T-helper 9 cell (primary cell): ENCODE measurements at regions not wholly inside any gene's neighbourhood (a gene's known extent, or its start where the extent isn't known, plus 50 kb on each side); places are given as distances from the start of the nearest gene placed in this dataset.

Experiments used
- DNase-seq: peaks from one replicate; pipeline ENCODE4 v3.0.0-alpha.2; 2020

DNA sequence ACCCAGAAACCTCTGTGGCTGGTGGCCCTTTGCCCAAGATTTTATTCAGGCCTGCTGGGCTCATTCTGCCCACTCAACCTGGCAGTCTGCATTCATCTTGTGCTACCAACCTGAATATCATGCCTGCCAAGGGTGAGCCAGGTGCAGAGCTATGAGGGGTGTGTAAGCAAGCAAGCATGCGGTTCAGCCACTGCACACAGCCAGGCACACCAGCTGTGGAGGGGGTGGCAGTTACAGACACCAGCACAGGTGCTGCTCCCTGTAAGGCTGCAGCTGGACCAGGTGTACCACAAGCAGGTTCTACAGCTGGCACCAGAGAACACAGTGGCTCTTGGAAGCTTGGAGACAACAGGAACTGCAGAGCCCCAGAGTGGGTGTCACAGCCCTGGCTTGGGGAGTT, 633.2 kb downstream of the FBXO15 start:
- no peak for DNase-seq

DNA sequence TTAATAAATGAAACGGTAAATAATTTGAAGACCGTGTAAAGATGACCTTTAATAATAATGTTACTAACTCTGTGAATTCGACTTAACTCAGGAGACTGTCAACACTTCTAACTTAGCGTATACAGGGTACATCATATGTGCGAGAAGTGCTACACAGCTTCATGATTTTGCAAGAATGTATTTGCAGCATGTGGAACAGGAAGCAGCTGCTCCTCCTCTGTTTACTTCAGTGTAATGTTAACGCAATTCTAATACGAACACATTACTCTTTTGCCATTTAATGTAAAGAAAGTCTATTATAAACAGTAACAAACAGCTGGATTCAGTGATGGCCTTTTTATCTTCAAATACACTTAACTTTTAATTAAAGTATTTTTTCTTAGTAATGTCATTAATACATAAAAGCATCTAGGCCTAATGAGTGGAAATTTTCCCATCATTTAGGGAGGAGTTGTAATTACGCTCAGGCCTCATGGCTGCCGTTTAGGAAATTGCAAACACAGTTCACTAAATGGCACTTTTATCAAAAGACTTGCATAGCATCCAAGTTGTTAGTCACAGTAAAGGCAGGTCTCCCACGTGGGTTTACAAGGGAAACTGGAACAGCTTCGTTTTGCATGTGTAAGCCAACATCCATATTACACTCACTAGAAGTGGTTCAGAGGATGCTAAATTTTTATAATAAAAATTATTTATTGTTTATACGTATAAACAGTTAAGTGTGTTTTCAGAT, 635.7 kb downstream of the FBXO15 start:
- no peak for DNase-seq

DNA sequence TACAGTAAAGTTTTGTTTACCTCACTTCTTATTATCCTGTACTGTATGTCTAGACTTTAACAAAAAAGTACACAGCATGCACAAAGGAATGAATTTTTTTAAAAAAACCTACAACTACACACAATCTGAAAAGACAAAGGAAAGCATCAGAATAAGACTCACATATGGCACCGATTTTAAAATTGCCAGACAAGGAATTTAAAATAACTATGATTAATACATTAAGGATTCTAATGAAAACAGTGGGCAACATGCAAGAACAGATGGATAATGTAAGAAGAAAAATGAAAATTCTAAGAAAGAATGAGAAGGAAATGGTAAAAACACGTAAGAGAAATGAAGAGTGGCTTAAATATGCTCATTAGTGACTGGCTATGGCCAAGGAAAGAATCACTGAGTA, 638.2 kb downstream of the FBXO15 start:
- no peak for DNase-seq

DNA sequence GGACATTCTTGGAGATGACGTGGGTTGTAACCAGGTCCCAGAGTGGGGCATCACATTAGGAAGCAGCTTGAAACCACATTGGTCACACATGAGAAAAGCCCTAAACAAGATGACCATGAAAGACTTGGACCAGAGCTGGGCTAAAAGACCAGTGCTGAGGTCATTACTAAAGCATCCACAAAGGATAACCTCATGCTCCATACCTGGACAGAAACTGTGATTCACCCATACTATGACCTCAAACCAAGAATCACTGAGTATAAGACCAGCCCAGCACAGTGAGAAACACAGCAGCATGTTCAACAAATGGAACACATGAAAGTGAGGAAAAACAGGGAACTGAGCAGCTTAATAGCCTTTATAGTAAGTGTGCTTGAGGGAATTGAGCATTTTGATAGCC, 635.5 kb upstream of the NETO1 start:
- no peak for DNase-seq

DNA sequence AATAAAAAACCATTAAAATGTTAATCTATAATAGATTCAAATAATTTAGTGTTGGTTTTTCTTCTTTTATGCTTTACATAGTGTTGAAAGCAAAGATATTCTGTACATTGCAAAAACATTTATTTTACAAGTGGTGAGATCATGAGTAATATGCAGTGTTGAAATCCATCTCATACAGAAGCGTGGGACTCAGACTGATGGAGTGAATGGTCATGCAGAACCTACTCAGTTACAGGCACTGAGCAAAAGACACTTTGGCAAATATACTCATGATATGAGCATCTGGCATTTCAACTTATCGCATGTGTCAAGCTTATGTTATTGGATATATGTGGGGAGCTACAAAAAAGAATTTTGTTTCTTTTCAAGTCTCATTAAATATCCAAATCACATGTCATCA, 620.2 kb upstream of the NETO1 start:
- DNase-seq = no peak

DNA sequence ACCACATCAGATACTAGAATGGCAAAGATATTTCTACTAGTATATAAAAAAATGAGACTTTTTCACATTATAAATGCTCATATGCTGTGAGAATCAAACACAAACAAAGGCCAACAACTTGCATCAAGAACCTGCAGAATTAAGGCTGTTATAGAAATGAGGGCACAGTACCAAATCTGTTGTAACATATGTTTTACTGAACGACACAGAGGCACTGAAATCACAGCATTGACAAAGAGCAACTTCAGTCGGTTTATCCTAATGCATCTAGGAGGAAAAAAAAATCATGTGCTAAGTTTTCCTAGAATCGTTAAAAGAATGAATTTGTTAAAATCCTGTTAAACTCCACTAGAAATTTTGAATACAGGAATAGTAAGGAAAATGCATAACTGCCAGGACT, 617.4 kb upstream of the NETO1 start:
- DNase-seq = no peak

DNA sequence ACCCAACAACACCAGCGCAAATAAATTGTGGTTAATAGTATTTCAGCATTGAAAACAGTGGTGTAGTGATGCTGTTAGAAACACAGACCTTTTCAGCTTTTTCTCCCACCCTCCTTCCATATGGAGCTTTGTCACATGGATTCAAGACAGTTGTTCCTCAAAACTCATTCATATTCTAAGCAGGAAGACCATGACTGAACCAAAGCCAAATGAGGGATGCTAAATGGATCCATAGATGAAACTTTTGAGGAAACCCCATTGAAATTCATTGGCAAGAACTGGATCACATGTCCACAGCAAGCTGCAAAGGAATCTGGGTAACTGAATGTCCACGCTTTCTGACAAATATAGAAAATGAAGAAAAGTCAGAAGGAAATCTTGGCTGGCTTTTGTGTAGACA, 615.1 kb upstream of the NETO1 start:
- no peak for DNase-seq

DNA sequence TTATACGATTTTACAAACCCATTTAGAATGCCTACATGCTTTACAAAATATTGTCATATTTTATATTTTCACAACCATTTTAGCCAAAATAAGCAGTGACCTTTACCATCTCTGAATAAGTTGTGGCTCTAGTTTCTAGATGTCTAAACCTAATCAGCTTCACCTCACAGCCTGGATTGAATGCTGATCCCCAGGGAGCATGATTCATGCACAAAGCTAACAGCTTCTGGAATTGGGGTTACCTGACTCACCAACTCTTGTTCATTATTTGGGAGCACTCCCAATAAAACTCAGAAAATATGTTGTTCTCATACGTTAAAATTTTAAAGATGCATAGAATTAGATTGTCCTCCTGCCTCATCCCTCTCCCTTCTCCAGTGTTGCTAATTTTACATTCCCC, 611.7 kb upstream of the NETO1 start:
- DNase-seq = no peak

DNA sequence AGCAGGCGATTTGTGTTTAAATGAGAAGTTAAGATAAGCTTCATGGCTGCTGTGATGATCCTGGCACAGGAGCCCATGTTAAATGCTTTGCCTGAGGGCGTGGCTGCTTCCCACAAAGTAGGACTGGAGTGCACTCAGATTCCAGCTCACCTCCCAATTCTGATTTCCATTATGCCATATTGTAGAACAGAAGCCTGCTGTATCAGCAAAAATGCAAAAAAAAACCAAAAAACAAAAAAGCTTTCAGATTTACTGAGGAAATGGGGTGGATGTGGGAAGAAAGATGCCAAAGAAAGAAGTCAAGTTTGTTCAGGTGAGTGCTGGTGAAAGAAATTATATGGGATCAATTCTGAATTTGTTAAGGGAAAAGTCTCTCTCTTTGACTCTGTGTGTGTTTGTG, 610.4 kb upstream of the NETO1 start:
- DNase-seq = no peak

DNA sequence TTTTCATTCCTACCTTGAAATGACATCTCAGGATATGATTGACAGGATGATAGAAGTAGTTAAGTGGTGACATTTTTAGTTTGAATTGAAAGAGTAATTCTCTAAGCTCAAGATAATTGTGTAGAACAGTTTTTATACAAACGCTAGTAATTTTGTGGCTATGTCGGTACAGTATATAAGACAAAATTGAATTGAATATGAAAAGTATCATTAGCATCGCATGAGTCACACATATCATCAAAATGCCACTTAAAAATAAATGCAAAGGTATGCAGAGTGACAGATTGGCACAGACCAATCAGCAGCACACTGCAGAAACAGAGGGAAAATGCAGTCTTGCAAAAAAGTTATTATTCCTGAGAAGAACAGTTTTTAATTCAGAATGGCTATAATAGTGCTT, 608.2 kb upstream of the NETO1 start:
- DNase-seq = no peak

DNA sequence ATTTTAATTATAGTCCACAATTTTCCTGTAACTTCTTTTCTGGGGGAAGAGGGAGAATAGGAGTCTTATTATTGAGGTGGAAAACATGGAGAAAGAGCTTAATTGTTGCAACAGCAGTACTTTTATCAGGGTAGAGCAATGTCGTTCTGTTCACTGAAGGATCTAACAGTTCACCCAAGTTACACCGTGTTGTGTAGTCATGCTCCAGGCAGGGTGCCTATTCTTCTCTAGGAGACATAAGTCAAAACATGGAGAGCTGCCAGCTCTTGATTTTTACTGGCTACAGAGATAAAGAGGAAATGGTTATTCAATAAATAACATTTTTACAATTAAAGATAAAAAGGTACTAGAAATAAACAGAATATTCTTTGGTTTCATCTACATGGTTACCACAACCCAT, 594.3 kb upstream of the NETO1 start:
- DNase-seq = no peak

DNA sequence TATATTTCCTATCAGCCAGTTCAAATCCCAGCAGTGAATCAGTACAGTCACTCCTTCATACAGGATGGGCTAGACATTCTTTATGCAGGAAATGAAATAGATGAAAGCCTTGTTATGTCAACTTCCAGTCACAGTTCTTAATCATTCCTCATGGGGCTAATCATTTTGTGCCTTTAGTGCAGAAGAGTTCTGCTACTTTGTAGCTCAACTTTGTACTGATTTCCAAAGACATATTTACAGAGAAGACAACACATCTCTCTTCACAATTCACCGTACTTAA, 593.9 kb upstream of the NETO1 start:
- DNase-seq = no peak

DNA sequence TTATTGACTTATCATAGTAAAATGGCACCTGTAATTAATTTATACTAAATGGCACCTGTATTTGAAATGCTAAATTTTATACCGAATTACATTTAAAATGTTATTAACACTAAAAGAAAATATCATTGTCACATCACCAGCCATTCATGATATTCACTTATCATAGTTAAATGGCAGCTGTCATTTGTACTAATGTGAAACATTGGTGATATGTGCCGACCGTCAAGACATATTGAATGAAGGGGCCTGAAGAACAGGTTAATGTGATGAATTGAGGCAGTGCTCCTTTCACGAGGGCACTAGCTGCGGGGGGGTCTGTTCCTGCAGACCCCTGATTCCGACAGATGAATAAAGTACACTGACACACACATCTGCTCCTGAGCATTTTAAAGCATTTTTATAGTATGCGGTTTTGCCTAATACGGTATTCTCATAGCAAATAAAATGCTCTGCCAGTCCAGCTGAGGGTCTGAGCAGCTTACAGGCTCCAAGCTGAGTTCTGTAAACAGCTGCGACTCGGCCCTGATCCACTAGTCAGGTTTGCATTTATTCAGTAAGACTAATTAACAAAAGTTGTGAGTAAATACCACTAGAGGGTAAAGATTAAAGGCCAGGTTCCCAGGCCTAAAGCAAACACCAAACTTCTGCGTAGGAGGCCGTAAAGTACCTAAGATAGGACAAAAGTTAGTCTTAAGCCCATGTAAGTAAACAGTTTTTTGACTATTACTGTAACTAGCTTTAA, 593.4 kb upstream of the NETO1 start:
- no peak for DNase-seq

DNA sequence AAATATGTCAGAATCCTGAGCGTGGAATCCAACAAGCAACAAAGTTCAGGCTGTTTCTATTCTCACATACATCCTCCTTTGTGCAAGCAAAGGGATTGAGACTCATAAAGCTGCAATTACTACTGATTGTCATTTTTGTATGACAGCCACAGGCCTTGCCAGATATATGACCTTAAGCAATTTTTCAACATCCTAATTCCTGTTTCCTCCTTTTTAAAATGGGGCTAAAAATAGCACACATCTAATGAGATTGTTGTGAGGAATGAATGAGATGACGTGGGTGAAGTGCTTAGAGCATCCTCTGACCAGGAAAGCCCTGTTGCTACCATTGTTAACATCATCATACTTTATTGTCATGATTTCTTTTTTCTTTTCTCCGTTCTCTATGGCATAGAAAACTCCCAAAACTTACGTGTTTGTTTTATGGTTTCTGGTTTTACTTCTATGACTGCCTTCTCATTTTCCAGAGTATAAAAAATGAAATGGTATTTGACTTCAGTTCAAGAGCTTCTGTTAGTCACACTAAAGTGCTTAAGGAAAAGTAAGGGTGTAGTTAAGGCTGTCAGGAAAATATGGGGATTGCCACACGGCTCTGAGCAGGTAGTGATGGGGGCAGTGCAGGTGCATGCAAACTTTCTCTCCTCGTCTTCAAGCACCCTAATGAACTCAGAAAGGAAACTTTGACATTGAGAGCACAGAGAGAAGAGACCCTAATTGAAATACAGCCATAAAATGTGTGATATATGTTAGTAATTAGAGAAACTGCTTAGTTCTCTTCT, 590.6 kb upstream of the NETO1 start:
- DNase-seq = no peak

DNA sequence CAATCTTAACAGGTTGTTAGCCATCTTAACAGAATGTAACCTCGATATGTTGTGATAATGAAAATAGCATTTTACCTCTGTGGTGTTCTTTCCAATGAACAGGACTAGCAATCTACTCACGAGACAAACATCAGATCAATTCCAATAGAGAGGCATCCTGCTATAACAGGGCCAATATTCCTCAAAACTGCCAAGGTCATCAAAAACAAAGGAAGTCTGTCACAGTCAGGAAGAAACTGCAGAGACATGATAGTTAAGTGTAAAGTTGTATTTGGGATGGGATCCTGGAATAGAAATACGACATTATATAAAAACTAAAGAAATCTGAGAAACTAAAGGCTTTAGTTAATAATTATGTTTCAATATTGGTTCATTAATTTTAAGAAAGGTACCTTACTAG, 588.9 kb upstream of the NETO1 start:
- DNase-seq = no peak

DNA sequence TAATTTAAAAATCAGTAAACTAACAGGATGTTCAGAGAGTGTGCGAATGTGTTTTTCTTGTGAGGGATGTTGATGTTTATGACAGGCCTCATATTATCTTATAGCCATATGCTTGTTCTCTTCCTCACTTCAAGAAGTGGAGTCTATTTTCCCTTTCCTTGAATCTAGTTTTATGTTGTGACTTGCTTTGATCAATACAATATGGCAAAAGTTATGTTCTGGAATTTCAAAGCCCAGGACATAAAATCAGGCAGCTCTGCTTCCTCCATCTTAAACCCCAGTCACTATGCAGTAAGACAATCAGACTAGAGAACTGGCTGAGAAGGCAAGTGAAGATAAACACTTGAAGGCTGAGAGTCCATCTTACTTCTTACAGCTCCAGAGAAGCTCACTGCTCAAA, 585.1 kb upstream of the NETO1 start:
- DNase-seq = no peak

DNA sequence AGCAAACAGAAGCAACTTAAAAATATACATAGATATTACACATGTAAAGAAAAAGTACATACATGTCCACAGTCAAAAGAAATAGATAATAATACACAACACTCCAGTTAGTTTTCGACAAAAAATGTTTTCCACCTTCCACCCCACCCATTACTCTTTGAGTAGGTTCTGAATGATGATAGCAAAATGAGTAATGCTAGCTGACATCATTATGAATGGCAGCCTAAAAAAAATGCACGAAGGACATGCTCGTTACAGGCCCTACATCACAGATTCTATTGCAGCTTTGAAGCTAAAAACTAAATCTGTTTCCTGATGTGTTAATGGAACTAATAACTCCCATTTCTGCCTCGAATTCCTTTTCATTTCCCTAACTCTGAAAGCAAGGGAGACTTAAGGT, 578.7 kb upstream of the NETO1 start:
- no peak for DNase-seq

DNA sequence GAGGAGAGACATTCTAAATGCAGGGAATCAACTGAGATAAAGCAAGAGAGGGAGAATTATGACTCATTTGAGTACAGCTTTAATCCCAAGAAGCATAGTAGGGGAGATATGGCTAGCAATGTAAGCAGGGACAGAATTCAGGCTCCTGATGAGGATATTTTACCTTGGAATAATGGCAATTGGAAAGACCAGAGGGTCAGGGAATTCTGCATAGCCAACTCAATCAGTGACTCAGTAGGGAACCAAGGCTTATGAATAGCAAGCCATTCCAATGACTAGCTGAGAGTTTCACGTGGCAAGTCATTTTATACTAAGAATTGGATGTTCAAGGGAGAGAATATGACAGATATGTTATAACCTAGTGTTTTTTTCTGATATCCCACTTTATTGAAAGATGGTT, 563.8 kb upstream of the NETO1 start:
- no peak for DNase-seq

DNA sequence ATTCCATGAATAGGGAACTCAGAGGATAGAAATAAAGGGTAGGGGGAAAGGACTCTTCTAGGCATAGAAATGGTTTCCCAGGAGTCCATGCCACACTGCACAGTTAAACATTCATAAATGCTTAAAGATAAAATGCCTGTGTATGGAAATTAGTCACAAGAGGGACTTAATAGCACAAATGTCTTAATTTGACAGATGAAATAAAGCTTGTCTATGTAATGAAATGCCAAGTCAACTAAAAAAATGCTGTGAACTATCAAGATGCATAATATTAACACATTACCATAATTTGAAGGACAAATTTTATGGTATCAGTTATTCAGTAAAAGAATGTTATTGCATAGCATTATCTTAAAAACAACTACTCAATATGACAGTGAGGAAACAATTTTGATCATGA, 553.2 kb upstream of the NETO1 start:
- DNase-seq = no peak

DNA sequence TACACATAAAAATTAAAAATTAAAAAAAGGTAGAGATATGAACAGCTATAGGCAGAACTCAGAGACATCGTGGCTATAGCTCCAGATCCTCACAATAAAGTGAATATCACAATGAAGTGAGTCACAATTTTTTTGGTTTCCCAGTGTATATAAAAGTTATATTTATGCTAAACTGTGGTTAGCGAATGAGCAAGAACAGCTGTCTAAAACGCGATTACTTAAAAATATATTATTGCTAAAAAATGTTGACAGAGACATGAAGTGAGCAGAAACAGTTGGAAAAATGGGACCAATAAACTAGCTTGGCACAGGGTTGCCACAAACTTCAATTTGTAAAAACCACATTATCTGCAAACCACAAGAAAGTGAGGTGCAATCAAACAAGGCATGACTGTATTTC, 551.7 kb upstream of the NETO1 start:
- DNase-seq = no peak

DNA sequence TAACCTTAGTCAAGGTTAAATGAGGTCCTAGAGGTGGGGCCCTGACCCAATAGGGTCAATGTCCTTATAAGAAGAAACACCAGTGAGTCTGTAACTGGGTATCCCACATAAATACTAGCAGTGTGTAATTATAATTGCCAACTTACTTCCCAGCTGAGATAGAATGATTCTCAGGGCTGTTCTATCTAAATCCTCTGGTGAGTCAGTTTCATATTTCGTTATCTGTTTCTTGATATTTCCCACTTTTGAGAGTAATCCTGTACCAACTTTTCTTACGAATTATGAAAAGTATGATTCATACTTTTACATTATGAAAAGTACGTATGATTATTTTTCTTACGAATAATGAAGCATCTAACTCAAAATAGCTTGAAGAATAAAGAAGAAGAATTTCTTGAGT, 546.8 kb upstream of the NETO1 start:
- DNase-seq = no peak

DNA sequence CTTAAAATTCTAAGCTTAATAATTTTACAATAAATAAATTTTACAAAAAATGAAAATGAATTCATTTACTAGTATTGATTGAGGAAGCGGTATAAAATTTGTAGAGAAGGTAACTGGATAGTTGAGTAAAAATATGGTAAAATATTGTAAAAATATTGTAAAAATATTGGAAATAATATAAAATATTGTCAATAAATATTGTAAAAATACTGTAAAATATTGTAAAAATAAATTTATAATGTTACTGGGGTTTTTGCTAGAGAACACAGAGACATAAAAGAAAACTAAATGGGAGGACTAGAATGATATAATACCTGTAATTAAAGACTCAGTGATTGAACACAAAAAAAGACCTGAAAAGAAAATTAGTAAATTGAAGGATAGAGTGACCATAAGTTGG, 546.3 kb upstream of the NETO1 start:
- DNase-seq = no peak

DNA sequence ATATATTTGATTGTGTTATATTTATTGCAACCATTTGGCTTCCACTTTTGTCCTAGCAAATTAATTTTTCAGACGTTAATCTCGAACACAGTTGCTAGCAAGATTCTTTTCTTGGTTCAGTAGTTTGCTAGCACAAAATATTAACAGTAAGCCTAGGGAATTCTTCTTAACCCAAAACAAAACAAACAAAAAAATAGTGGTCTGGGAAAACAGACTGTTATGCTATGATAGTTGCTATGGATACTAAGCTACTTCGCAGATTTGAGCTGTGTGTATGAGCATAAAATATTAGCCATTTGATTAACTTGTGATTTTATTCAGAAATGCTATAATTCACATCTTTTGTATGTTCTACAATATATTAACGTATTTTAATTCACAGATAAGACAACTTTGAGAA, 541.5 kb upstream of the NETO1 start:
- no peak for DNase-seq

DNA sequence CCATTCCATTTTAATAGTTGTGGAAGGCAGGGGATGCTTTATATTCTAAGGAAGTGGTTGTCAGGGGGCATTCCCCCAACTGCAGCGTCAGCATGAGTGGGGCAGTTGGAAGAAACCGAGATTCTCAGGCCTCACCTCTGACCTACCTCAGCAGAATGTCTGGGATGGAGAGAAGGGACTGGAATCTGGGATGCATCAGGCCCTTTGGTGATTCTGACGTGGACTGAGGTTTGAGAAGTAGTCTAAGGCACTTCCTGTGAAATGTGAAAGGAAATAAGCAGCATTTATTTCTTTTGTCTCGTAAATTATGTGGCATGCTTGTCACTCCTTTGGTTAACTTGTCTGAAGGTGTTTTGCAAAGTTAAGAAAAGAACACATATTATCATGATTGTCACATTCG, 540.7 kb upstream of the NETO1 start:
- DNase-seq = no peak
